Keratinocyte (primary cell): ENCODE measurements at regions not wholly inside any gene's neighbourhood (a gene's known extent, or its start where the extent isn't known, plus 50 kb on each side); places are given as distances from the start of the nearest gene placed in this dataset.
"Not testable (repeated sequence)": the region's sequence is repeated elsewhere in the genome, so short reads cannot be mapped to it uniquely, and the experiment has no call there.

Experiments used
- EZH2 ChIP-seq: IDR thresholded peaks from one replicate; pipeline ENCODE4 v1.6.1; 2012; ENCODE audit warnings: inconsistent platforms, mild to moderate bottlenecking, low read length, moderate library complexity
- TF ChIP-seq, protein P1 (sequence below), 3 experiments: IDR thresholded peaks in 1 of 3; conservative IDR thresholded peaks in 1 of 3; optimal IDR thresholded peaks in 1 of 3; 2 replicates in 2 of 3; 3 replicates in 1 of 3; pipeline versions ENCODE3 to v1.5.1; 2011; ENCODE audit warnings: low read length in 3 of 3, mild to moderate bottlenecking in 3 of 3, moderate library complexity in 2 of 3, control low read depth in 1 of 3, inconsistent platforms in 1 of 3; ENCODE audit not compliant: insufficient read depth in 2 of 3; ENCODE audit errors: extremely low read depth in 1 of 3

DNA sequence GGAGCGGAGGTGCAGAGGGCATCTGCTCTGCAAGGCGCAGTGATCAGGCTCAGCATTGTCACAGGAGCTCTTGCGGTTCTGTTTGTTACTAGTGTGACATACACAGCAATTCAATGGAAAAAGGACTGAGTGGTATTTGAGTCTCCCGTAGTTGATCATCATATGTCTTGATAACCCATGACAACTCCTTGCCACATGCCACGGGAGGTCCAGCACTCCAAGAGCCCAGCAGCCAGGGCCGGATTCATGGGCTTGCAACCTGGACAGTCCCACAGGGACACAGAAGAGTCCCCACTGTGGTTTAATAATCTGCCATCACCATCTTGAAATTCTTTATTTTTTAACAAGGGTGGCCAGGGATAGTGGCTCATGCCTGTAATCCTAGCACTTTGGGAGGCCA lies 58.1 kb upstream of the ROPN1B start:
- TF ChIP-seq, protein P1, sequence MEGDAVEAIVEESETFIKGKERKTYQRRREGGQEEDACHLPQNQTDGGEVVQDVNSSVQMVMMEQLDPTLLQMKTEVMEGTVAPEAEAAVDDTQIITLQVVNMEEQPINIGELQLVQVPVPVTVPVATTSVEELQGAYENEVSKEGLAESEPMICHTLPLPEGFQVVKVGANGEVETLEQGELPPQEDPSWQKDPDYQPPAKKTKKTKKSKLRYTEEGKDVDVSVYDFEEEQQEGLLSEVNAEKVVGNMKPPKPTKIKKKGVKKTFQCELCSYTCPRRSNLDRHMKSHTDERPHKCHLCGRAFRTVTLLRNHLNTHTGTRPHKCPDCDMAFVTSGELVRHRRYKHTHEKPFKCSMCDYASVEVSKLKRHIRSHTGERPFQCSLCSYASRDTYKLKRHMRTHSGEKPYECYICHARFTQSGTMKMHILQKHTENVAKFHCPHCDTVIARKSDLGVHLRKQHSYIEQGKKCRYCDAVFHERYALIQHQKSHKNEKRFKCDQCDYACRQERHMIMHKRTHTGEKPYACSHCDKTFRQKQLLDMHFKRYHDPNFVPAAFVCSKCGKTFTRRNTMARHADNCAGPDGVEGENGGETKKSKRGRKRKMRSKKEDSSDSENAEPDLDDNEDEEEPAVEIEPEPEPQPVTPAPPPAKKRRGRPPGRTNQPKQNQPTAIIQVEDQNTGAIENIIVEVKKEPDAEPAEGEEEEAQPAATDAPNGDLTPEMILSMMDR (optimal IDR thresholded peaks at IDR 0.05 in 1 of 3, IDR thresholded peaks at IDR 0.05 in 1 of 3, conservative IDR thresholded peaks at IDR 0.05 in 1 of 3; ENCODE audit: extremely low read depth in 1 of 3, insufficient read depth in 2 of 3, low read length in 3 of 3): not testable (repeated sequence)
- TF ChIP-seq EZH2: not testable (repeated sequence)
